GM18502 (cell line): ENCODE measurements at regions not wholly inside any gene's neighbourhood (a gene's known extent, or its start where the extent isn't known, plus 50 kb on each side); places are given as distances from the start of the nearest gene placed in this dataset.

ENCODE experiments used
- ATAC-seq: cut with Tn5 transposase; IDR thresholded peaks from one replicate; pipeline ENCODE4 v1.9.1; 2021; ENCODE audit warnings: mild to moderate bottlenecking; ENCODE audit not compliant: unreplicated experiment, poor library complexity

DNA sequence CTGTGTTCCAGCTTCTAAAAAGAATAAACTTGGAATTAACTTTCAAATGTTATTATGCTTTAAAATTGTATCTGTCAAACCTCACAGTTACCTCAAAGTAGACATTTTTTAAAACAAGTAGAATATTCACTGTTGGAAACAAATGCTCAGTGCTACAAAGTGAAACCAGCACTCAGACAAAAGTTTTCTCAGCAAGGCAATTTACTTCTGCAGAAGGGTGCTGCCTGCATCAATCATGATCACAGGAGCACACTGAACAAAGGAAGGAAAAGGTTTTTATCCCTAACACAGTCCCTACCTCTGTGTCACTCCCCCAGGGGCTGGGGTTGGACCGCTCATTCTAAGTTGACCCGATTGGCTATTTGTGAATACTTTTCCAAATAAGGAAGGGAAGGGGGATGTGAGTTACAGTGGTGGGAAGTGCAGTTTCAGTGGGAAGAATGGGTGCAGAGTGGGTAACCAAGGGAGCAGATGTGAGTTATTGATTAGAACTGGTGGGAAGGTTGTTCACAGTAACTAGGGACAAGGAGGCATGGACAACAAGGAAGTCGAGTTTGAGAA lies 63.0 kb upstream of the CDK20 start:
- no peak for ATAC-seq

DNA sequence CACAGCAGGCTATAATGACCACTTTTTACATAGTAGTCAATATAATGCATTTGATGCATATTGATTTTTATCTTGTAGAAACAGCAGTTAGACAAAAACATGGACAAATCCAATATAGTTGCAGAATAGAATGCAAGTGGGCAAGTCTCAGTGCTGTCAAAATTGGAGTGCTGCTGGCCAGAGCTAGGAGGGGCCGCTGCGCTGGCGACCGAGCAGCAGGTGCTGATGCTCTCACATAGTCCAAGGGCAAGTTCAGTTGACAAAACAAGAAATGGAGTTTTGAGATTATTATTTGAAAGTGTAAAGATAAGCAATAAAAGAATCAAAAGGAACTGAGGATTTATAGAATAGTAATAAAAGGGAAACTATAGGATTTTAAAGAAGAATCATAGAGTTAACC lies 60.6 kb upstream of the CDK20 start:
- no peak for ATAC-seq

DNA sequence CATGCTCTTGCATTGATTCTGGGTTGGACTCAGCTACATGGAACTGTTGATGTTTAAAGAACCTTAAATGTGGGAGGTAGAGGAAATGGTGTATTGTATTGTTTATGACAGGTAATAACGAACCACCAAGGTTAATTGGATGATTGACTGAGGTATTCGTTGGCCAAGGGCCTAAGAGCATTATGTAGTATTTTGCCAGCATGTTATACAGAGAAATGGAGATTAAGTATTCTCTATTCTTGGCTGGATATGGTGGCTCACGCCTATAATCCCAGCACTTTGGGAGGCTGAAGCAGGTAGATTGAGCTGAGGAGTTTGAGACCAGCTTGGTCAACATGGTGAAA lies 59.0 kb upstream of the CDK20 start:
- no peak for ATAC-seq

DNA sequence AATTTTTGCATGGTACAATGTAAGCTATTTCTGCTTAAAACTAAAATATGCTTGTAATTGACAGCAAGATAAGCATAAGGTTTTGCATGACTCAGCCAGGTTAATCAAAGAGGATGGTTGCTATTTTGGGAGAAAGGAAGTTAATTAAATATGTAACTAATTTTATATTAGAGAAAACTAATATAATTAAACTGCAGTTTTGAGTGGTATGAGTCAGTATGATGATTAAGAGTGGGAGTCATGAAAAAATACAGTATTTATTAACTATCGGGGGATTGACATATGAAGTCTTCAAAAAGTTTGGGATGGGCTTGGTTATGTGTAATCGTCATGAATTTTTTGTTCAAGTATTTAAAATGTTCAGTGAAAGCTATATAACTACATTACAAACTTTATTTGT lies 54.0 kb upstream of the CDK20 start:
- no peak for ATAC-seq

DNA sequence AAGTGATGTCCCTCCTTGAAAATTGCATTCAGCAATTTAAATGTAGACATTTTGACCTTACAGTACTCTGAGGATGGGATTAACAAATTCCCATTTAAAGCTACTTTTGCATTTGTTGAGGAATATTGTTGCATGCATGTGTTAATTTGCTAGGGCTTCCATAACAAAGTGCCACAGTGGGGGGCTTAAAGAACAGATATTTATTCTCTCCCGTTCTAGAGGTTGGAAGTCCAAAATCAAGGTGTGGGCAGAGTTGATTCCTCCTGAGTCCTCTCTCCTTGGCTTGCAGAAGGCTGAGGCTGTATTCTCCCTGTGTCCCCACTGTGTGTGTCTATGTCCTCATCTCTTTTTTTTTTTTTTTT lies 51.8 kb upstream of the CDK20 start:
- ATAC-seq = no peak

DNA sequence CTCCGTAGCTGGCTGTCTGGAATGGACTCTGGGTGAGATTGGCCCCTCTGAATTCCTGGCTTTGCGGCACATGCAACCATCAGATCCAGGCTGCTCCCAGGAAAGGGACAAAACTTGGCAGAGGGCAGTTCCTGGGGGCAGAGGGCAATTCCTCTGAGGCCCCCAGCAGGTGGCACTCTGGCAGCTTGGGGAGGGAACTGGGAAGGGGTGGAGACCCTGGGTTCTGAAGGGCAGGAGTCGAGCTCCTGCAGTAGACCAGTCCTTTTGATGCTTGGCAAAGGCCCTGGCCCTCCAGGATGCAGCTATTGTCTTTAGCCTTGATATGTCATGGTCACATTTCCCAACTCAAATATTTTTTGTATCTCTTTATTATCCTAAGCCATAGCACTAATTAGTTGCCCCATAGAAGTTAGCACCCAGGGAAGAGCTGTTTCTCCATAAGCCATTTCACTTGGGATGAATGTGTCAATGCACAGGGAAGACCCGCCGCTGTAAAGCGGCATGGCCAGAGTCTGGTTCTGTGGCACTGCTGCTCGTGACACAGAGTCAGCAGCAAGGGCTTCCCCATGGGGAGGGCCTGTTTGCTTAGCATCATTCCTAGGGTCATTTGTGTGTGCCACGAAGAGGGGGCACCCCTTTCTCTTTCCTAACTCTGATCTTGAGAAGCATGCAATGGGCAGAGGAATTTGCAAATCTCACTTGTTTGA lies 51.2 kb upstream of the CDK20 start:
- ATAC-seq = no peak

DNA sequence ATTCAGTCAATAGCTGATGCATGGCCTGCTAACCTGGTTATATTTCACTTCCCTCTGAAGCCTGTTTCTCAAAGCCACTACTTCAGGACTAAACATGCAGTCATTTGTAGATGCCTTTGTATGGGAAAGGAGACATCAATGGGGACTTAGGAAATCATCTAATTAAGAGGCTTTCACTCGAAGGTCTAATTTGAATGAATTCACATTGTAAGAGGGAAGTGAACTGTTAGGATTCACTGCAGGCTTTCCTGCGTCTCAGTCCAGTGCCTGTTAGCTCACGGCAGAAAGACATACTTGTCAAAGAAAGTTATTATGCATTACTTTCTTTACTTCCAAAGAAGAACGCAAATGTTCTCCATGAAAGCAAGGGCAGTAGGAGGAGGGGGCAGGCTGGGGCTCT lies 50.6 kb upstream of the CDK20 start:
- no peak for ATAC-seq
